ENCODE measurements at regions not wholly inside any gene's neighbourhood (a gene's known extent, or its start where the extent isn't known, plus 50 kb on each side); places are given as distances from the start of the nearest gene placed in this dataset.
"Not testable (repeated sequence)": the region's sequence is repeated elsewhere in the genome, so short reads cannot be mapped to it uniquely, and the experiment has no call there.

- ATAC-seq (peak; percentile 43 to 45), DNase-seq (ENCODE audit: low spot score in 2 of 2) (no peak)
- Mint-ChIP-seq H3K9me3 (no peaks in the 10 kb centered on the region), H3K27ac (no peak overlapping the region), H3K36me3 (no peaks in the 10 kb centered on the region)
Measured at GRCh38 chrY:14330362-14330761, 194.0 kb upstream of the NLGN4Y start.

- Mint-ChIP-seq H3K27ac (no peak overlapping the region), H3K9me3 (peaks cover 8 to 10% of the 10 kb centered on the region in 2 donors), H3K36me3 (peaks cover 6 to 14% of the 10 kb centered on the region in 2 donors)
- ATAC-seq (no peak), DNase-seq (ENCODE audit: low spot score in 2 of 2) (no peak)
Measured at GRCh38 chrY:14339524-14339923, 184.8 kb upstream of the NLGN4Y start.

DNA sequence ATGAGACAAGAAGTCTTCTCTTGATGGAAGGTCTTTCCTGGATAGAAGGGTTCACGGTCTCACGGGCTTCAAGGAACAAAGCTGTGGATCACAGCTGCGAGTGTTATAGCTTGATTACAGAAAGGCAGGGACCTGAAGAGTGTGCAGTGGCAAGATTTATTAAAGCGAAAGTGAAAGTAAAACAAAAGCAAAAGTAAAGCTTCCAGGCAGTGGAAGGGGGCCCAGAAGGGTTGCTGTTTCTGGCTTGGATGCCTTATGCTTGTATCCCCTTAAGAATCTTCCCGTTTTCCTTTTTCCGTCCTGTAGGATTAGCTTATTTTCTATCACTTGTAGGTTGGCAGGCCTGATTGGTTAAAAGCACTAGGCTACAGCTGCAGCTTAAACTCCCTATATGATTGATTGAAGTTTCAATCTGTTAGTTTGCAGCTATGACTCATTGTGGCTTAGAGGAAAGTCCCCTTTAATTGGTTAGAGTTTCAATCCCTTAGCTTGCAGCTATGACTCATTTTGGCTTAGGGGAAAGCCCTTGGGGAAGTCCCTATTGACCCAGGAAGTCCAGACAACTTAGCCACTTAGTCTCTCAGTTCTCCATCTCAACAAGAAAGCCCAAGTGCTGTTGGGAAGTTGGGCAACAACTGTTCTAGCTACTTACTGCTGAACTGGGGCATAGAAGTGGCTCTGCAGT lies 183.7 kb upstream of the NLGN4Y start:
- Mint-ChIP-seq H3K36me3 (peaks cover 6 to 14% of the 10 kb centered on the region in 2 donors), H3K9me3 (peaks cover 8 to 10% of the 10 kb centered on the region in 2 donors), H3K27ac (peak overlapping the region; percentile 79 to 87)
- DNase-seq (ENCODE audit: low spot score in 2 of 2), result peak in 1 of 2 donors; percentile 10
- ATAC-seq, result peak; percentile 71 to 81

DNA sequence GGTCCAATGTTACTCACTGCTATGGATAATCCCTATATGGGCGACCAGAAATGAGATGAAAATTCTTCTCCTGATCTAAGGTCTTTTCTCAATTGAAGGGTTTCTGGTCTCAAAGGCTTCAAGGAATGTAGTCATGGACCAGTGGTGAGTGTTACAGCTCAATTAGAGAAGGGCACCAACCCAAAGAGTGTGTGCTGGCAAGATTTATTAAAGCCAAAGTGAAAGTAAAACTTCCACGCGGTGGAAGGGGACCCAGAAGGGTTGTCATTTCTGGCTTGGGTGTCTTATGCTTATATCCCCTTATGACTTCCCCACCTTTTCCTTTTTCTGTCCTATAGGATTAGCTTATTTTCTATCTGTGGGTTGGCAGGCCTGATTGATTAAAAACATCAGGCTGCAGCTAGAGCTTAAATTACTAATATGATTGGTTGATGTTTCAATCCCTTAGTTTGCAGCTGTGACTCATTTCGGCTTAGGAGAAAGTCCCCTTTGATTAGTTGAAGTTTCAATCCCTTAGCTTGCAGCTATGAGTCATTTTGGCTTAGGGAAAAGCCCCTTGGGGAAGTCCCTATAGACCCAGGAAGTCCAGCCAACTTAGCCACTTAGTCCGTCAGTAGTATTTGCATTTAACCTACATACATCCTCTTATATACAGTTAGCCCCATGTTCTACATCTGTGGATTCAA lies 179.5 kb upstream of the NLGN4Y start:
- peaks cover 6 to 9% of the 10 kb centered on the region in 2 donors for H3K36me3 Mint-ChIP-seq
- peak overlapping the region; percentile 46 to 74 for H3K27ac Mint-ChIP-seq
- ATAC-seq (peak; percentile 69 to 72), DNase-seq (ENCODE audit: low spot score in 2 of 2) (peak in 1 of 2 donors; percentile 8)
- H3K9me3 Mint-ChIP-seq, result peaks cover 8 to 10% of the 10 kb centered on the region in 2 donors

DNA sequence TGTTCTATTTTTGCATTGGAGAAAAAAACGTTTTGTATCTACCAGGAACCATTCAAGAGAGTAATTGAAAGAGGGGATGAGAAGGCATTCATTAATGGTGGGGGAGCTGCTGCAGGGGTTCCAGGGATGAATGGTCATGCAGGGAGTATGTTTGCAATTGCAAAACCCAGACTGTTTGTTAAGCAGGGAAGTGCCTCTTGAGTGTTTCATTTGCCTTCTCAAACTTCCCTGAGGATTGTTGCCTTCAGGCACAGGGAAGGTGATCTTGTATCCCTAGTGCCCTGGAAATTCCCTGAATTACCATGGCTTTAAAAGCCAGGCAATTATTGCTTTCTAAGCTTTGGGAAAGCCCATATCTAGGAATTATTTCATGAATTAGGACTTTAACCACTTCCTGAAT lies 172.7 kb upstream of the NLGN4Y start:
- Mint-ChIP-seq H3K36me3 (peaks cover 5 to 17% of the 10 kb centered on the region in 2 donors), H3K9me3 (peaks cover 4 to 7% of the 10 kb centered on the region in 2 donors), H3K27ac (no peak overlapping the region)
- DNase-seq (ENCODE audit: low spot score in 2 of 2), result no peak
- no peak for ATAC-seq

DNA sequence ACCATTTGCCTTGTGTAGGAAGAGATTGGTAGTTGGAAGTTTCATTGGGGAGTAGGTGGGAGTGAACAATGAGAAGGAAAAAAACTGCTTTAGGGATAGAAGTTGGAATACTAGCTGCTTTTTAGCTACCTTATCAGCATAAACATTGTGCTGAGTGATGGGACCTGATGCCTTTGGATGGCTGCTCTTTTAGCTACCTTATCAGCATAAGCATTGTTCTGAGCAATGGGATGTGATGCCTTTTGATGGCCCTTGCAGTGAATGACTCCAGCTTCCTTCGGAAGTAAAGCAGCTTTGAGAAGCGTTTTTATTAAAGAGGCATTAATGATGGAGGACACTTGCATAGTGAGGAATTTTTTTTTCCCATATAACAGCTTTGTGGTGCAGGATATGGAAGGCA lies 168.2 kb upstream of the NLGN4Y start:
- DNase-seq (ENCODE audit: low spot score in 2 of 2), result no peak
- no peak for ATAC-seq
- Mint-ChIP-seq H3K27ac (no peak overlapping the region), H3K9me3 (peaks cover 23 to 28% of the 10 kb centered on the region in 2 donors), H3K36me3 (peaks cover 21 to 33% of the 10 kb centered on the region in 2 donors)

DNA sequence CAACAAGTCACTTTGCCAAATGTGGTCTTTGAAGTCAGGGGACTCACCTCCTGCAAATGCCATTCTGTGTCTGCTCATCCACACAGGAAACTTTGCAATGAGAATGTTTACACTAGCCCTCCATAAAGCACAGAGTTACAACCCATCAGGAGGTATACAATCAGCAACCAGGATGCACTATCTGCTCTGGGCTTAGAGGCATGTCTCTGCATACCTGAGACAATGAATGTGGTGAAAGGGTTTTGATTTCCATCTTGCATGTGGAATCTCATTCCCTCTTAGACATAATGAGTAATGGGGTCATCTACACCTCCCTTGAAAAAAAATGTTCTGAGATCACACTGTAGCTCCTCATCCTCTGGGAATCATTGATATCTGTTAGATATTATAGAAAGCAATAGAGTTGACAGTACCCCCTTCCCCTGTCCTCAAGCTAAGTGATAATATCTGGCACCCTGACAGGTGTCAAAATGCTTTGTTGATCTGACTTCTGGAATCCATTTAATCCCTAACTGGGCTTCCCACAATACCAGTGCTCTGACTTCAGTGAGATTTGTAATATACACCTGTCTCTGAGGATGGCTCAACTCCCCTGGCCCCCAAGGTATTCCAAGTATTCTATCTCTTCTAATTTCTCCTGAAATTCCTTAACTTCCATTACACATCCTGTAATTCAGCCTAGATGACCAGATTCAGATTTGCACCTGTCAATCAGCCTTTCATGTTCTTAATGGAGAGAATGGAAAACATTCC lies 163.4 kb upstream of the NLGN4Y start:
- no peak overlapping the region for H3K27ac Mint-ChIP-seq
- peaks cover 21 to 23% of the 10 kb centered on the region in 2 donors for H3K36me3 Mint-ChIP-seq
- peaks cover 21 to 28% of the 10 kb centered on the region in 2 donors for H3K9me3 Mint-ChIP-seq
- no peak for ATAC-seq
- no peak for DNase-seq (ENCODE audit: low spot score in 2 of 2)

GRCh38 chrY:14373608-14374007 lies 150.7 kb upstream of the NLGN4Y start:
- ATAC-seq (no peak), DNase-seq (ENCODE audit: low spot score in 2 of 2) (no peak)
- Mint-ChIP-seq H3K27ac (no peak overlapping the region), H3K36me3 (no peaks in the 10 kb centered on the region), H3K9me3 (no peaks in the 10 kb centered on the region)

DNA sequence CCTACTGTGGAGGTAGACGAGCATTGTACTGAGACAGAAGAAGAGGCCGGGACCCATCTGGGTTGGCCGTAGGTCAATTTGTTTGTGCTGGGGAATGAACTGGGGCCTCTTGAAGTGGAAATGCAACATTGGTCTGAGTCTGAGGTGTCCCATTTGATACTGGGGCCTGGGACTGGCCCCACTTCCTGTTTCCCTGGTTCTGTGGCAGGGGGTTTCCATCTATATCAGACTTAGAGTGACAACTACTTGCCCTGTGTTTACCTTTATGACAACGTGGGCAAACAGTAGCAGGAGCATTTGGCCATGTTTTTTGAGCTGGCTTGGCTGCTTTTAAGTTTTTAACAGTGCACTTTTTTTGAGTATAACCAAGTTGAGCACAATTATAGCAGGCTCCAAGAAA lies 146.1 kb upstream of the NLGN4Y start:
- ATAC-seq, result no peak

DNA sequence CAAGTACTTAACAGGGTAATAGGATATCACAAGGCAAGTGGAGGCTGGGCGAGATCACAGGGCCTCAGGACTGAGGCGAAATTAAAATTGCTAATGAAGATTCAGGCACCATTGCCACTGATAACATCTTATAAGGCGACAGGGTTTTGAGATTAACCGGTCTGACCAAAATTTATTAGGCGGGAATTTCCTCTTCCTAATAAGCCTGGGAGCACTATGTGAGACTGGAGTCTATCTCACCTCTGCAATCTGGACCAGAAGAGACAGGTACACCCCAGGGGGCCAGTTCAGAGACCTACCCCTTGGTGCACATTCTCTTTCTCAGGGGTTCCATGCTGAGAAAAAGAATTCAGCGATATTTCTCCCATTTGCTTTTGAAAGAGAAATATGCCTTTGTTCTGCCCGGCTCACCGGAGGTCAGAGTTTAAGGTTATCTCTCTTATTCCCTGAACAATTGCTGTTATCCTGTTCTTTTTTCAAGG lies 113.7 kb upstream of the NLGN4Y start:
- ATAC-seq; H3K9me3 Mint-ChIP-seq; DNase-seq (ENCODE audit: low spot score in 2 of 2); H3K27ac Mint-ChIP-seq; H3K36me3 Mint-ChIP-seq: not testable (repeated sequence)

More for the DNA sequence above, 146.1 kb upstream of the NLGN4Y start:
- no peak for DNase-seq (ENCODE audit: low spot score in 2 of 2)
- no peaks in the 10 kb centered on the region for H3K36me3 Mint-ChIP-seq
- peaks cover 0 to 6% of the 10 kb centered on the region in 2 donors for H3K9me3 Mint-ChIP-seq
- no peak overlapping the region for H3K27ac Mint-ChIP-seq

DNA sequence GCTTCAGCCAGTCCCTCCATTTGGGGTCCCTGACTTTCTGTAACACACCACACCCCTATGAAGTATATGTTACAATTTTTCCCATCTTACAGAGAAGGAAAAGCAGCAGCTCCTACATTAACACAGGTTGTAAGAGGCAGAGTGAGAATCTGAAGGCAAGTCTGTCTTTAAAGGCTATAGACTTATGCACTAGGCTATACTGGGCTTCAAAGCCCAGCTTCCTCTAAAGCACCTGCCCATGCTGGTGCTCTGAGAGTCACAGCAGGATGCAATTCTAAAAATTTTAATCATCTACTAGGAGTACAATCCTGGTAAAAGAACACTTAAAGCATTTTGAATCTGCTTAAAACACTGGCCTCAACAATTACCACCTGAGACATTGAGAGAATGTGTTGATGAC lies 113.0 kb upstream of the NLGN4Y start:
- H3K27ac Mint-ChIP-seq, result no peak overlapping the region
- ATAC-seq, result no peak

DNA sequence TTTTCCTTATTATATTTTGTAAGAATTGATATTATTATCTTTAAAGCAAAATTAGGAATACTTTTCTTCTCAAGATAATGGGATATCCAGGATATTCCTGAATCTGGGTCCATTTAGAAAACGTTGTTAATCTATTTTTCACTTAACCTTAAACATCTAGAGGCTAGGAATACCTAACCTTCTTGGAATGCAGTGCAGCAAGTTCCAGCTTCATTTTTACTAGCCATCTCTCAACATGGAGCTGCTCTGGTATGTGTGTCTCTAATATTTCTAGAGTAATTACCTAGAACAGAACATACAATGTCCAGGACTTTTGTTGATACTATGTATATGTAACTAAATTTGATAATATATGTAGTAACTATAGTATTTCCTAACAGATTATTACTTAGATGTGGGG lies 87.8 kb upstream of the NLGN4Y start:
- Mint-ChIP-seq H3K36me3 (no peaks in the 10 kb centered on the region), H3K9me3 (no peaks in the 10 kb centered on the region), H3K27ac (no peak overlapping the region)
- no peak for DNase-seq (ENCODE audit: low spot score in 2 of 2)
- ATAC-seq, result no peak

More for the DNA sequence above, 113.0 kb upstream of the NLGN4Y start:
- H3K9me3 Mint-ChIP-seq, result no peaks in the 10 kb centered on the region
- no peaks in the 10 kb centered on the region for H3K36me3 Mint-ChIP-seq
- no peak for DNase-seq (ENCODE audit: low spot score in 2 of 2)

DNA sequence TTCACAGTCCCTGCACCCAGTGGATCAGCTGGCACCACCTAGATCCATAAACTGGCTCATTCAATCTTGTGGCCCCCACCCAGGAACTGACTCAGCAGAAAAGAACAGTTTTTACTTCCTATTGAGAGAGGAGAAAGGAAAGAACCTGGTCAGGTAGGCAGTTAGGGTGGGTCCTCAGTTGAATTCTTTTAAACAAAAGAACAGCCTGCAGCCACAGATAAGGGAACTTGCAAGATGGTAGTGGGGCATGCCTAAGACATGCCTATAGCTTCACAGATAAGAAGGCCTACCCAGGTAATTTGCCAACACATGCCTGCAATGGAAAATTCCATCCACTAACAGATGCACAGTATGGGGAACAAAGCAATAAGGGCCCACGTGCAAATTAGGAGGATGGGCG lies 86.7 kb upstream of the NLGN4Y start:
- DNase-seq (ENCODE audit: low spot score in 2 of 2) (no peak), ATAC-seq (no peak)
- no peaks in the 10 kb centered on the region for H3K36me3 Mint-ChIP-seq
- H3K27ac Mint-ChIP-seq, result no peak overlapping the region
- H3K9me3 Mint-ChIP-seq, result no peaks in the 10 kb centered on the region

DNA sequence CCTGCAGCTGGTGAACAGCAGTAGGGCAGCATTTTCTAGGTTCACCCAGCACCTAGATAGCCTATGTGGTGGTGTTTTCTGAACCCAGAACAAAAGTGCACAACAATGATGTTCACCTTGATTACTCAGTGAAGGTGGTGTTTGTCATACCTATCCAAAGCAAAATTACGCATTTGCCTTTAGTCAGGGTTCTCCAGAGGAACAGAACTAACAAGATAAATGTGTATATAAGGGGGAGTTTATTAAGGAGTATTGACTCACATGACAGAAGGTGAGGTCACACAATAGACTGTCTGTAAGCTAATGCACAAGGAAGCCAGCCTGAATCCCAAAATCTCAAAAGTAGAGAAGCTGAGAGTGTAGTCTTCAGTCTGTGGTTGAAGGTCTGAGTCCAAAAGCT lies 85.9 kb upstream of the NLGN4Y start:
- Mint-ChIP-seq H3K27ac (no peak overlapping the region), H3K36me3 (no peaks in the 10 kb centered on the region), H3K9me3 (peaks cover 0 to 1% of the 10 kb centered on the region in 2 donors)
- ATAC-seq (no peak), DNase-seq (ENCODE audit: low spot score in 2 of 2) (no peak)

DNA sequence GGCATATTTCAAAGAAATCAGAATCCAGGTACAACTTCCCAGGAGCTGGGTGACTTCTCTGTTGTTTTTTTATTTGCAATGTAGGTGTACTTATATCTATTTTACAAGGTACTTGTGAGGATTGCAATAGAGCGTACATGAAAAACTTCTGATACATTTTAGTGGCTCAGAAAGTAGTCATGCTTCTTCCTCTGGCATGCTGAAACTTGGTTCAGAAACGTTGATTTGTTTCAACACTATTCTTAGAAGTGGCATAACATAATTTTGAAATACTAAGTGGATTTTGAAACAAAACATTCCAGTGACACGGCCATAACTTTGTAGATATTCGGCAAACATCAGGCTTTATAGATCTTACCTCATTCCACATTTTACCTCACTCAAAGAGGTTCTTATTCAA lies 79.8 kb upstream of the NLGN4Y start:
- ATAC-seq, result no peak

DNA sequence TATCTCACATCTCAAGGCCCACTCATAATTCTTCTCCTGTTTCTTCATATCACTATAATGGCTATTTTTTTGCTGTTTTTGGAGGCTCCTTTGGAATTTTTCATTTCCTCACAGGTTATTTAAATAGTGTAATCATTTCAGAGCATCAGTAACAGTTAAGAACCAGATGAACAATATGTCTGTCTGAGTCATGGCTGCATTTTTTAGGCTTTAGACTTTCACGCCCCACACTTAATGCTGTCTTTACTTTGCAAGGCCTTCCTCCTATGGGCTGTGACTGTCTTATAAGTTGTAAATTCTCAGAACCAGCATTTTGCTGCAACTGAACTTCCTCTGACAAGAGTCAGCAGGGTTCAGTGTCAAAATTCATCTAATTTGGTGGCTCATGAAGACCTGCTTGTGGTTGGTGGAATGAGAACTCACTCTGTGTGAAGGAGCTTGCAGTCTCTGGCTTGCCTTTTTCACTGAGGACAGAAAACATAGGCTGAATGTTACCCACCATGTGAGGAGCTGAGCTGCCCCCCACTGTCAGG lies 56.1 kb upstream of the NLGN4Y start:
- no peak for DNase-seq (ENCODE audit: low spot score in 2 of 2)
- Mint-ChIP-seq H3K9me3 (no peaks in the 10 kb centered on the region), H3K27ac (no peak overlapping the region), H3K36me3 (no peaks in the 10 kb centered on the region)
- ATAC-seq, result no peak

More for the DNA sequence above, 79.8 kb upstream of the NLGN4Y start:
- Mint-ChIP-seq H3K9me3 (peaks cover 0 to 4% of the 10 kb centered on the region in 2 donors), H3K27ac (no peak overlapping the region), H3K36me3 (no peaks in the 10 kb centered on the region)
- DNase-seq (ENCODE audit: low spot score in 2 of 2), result no peak

GRCh38 chrY:14472421-14472820 lies 51.9 kb upstream of the NLGN4Y start:
- DNase-seq (ENCODE audit: low spot score in 2 of 2) (no peak), ATAC-seq (no peak)
- H3K36me3 Mint-ChIP-seq, result no peaks in the 10 kb centered on the region
- no peak overlapping the region for H3K27ac Mint-ChIP-seq
- H3K9me3 Mint-ChIP-seq, result no peaks in the 10 kb centered on the region

All from activated naive CD4-positive, alpha-beta T cell treated with anti-CD3 and anti-CD28 coated beads, Interleukin-2, amount 50 U/mL, for 72 hours (primary cell).